Activated effector memory CD4-positive, alpha-beta T cell treated with anti-CD3 and anti-CD28 coated beads, Interleukin-2, amount 50 U/mL, for 16 hours (primary cell): ENCODE measurements at regions not wholly inside any gene's neighbourhood (a gene's known extent, or its start where the extent isn't known, plus 50 kb on each side); places are given as distances from the start of the nearest gene placed in this dataset.

Experiments used
- DNase-seq: peaks from one replicate; pipeline ENCODE4 v3.0.0-alpha.2; 2020

GRCh38 chr2:15701991-15702390, 110.3 kb downstream of the DDX1 start:
- no peak for DNase-seq

- no peak for DNase-seq
Measured at GRCh38 chr2:15702452-15702851, 110.8 kb downstream of the DDX1 start.

GRCh38 chr2:15703365-15703869, 111.7 kb downstream of the DDX1 start:
- no peak for DNase-seq

GRCh38 chr2:15704086-15704787, 112.6 kb downstream of the DDX1 start:
- DNase-seq, result no peak

GRCh38 chr2:15704788-15705115, 113.1 kb downstream of the DDX1 start:
- no peak for DNase-seq

- DNase-seq, result no peak
Measured at GRCh38 chr2:15705310-15705709, 113.6 kb downstream of the DDX1 start.

- DNase-seq, result no peak
Measured at GRCh38 chr2:15705839-15706386, 114.2 kb downstream of the DDX1 start.

- no peak for DNase-seq
Measured at GRCh38 chr2:15706424-15706823, 114.8 kb downstream of the DDX1 start.

- DNase-seq, result no peak
Measured at GRCh38 chr2:15706986-15707632, 115.4 kb downstream of the DDX1 start.

GRCh38 chr2:15708161-15708560, 116.5 kb downstream of the DDX1 start:
- no peak for DNase-seq

GRCh38 chr2:15708865-15709820, 117.5 kb downstream of the DDX1 start:
- no peak for DNase-seq

GRCh38 chr2:15711126-15711860, 119.6 kb downstream of the DDX1 start:
- no peak for DNase-seq

GRCh38 chr2:15712551-15713342, 121.1 kb downstream of the DDX1 start:
- DNase-seq, result no peak

GRCh38 chr2:15713475-15713874, 121.8 kb downstream of the DDX1 start:
- no peak for DNase-seq

GRCh38 chr2:15714002-15714401, 122.3 kb downstream of the DDX1 start:
- DNase-seq, result no peak

GRCh38 chr2:15714609-15715008, 122.9 kb downstream of the DDX1 start:
- no peak for DNase-seq

GRCh38 chr2:15715596-15715995, 123.9 kb downstream of the DDX1 start:
- DNase-seq, result no peak

GRCh38 chr2:15718103-15718943, 126.7 kb downstream of the DDX1 start:
- no peak for DNase-seq

GRCh38 chr2:15718944-15719323, 127.3 kb downstream of the DDX1 start:
- DNase-seq, result no peak

GRCh38 chr2:15719566-15720313, 128.1 kb downstream of the DDX1 start:
- no peak for DNase-seq
